ENCODE measurements at regions not wholly inside any gene's neighbourhood (a gene's known extent, or its start where the extent isn't known, plus 50 kb on each side); places are given as distances from the start of the nearest gene placed in this dataset.

DNA sequence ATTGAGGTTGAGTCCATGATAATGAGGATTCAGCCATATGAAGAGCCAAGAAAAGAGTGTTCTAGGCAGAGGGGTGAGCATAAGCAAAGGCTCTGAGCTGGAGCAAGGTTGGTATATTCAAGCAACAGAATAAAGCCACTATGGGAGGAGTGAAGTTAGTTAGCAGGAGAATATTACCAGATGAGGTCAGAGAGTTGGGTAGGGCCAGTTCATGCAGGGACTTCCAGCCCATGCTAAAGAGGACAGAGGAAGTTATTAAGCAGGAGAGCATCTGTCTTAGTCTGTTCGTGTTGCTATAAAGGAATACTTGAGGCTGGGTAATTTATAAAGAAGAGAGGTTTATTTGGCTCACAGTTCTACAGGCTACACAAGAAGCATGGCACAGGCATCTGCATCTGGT, 57.1 kb upstream of the ATG10 start:
- no peak for DNase-seq

DNA sequence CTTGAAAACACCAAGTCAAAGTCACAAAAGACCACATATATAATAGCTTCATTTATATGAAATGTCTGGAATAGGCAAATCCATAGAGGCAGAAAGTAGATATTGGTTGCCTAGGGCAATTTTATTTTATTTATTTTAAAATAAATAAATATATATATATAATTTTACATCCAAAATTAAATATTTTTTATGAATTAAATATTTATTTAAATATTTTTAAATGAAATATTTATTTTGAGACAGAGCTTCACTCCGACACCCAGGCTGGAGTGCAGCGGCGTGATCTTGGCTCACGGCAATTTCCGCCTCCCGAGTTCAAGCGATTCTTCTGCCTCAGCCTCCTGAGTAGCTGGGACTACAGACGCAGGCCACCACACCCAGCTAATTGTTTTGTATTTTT, 58.9 kb upstream of the ATG10 start:
- DNase-seq, result no peak

DNA sequence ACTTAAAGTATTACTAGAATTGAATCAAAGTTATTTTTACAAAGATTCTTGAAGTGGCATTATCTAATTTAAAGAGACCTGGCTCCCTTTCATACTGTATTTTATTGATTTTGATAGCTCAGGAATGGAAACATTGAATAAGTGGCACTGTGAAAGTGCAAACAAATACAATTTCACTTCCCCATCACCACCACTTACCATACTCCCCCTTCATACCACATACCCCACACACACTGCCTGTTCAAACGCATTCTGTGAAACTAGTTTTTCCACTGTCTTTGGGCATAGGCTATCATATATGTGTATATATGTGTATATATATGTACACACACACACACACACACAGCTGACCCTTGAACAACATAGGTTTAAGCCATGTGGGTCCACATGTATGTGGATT, 62.1 kb upstream of the ATG10 start:
- DNase-seq, result no peak

DNA sequence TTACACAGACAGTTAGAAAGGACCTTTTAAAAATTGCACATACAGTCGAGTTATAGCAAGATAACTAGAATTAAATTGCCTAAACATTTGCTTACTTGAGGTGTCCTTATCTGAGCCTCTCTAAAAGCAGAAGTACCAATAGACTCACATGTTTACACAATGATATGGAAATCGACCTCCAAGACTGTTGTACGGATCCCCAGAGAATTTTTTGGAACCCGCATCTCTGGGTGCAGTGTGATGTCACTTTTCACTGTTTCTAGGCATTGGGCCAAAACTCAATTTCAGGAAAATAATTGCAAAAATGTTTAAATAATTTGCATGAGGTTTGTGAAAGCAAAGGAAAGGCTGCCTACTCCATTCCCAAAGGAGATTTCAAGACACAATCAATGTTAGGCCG, 63.1 kb upstream of the ATG10 start:
- no peak for DNase-seq

DNA sequence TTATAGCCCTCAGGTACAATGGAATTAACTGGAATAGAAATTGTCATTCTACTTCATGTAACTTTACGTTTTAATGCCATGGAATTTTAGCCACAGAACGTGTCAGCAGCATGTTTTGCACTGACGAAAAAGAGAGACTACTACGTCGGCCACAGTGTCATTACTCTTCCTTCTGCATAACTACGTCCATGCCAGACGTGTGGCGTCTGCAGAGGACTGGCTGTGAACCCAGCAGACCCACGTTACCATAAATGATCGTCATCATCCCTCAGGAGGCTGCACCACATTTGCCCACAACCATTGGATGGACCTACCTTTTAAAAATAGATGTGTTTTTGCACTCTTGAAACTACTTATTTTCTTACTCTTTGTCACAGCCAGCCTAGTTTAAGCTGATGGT, 63.8 kb upstream of the ATG10 start:
- DNase-seq, result no peak

DNA sequence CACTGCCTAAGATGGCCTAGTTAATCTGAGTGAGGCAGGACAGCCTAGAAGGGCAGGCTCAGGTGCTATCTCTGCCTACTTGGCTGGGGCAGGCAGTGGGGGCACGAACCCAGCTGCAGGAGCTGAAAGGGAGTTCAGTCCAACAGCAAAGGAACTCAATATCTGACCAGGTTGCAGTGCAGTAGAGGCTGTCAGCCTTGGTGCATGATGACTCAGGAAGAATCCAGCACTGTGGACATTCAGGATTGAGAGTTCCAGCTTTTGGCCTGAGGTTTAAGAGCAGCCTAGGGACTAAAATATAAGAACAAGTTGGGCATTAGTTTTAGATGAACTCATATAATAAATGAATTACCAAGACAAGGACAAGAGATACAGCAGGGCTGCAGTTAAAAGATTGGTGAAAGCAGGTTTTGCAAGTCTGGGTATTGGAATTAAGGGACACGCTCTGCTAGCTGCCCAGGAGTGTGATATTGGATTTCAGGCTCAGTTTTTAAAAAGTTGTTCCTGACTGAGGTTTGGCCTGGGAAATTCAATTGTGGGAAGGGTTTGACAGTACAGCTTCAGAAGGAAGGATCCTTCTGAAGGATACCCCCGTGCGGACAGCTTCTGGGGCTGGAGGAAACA, 64.7 kb upstream of the ATG10 start:
- no peak for DNase-seq

DNA sequence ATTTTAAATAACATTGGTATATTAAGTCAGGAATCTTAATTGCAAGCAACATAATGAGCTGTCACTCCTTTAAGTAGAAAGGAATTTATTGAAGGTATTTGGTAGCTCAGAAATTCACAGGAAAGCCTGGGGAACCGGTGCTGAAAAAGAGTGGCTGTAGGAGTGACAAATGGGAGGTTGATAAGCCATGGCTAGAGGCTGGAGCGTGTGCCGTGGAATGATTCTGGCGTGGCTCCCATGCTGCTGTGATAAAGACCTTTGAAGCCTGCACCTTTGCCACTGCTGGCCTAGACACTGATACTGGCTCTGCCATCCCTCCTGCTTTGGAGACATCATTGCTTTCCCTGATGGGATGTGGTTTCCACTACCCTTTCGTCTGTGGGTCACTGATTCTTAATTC, 65.7 kb upstream of the ATG10 start:
- DNase-seq, result no peak

DNA sequence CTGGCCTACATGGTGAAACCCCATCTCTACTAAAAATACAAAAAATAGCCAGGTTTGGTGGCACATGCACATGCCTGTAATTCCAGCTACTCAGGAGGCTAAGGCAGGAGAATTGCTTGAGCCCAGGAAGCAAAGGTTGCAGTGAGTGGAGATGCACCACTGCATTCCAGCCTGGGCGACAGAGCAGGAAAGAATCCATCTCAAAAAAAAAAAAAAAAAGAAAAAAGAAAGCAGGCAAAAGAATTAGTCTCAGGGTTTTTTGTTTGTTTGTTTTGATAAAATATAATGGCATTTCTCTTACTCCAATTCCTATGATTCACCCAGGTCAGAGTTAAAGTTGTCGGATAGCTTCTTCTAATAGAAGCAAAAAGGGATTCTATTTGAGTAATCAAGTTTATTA, 67.0 kb upstream of the ATG10 start:
- no peak for DNase-seq

DNA sequence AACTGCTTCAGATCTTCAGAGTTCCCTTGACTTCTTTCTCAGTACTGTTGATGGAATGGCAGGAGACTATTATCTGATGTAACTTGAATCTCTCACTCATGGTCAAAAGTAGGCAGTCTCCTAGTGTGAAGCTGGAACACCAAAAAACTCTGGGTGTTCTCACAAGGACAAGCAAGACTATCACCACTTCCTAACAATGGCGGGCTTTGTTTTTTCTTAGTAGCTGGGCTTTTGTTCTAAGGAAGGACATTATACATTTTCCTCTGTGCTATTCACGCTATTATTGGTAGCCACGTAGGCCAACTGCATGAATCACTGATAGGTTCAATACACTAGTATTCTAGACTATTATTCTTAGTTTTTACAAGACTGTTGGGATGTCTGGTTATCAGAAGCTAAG, 67.7 kb upstream of the ATG10 start:
- no peak for DNase-seq

DNA sequence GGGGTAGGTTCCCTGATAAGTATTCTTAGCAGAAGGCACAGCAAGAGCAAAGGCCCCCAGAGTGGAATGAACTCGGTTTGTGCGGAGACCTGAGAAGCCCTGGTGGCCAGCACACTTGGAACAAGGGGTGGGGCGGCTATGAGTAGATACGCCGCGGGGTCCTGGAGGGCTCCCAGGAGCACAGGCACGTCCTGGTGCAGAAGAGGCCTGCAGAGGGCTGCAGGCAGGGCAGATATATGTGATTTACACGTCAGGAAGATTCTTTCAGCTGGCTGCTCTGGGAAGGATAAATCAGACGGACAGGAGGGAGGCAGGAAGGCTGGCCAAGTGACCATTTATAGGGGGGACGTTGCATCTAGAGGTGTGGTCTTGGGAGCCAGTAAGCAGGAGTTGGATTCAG, 70.2 kb upstream of the ATG10 start:
- no peak for DNase-seq

DNA sequence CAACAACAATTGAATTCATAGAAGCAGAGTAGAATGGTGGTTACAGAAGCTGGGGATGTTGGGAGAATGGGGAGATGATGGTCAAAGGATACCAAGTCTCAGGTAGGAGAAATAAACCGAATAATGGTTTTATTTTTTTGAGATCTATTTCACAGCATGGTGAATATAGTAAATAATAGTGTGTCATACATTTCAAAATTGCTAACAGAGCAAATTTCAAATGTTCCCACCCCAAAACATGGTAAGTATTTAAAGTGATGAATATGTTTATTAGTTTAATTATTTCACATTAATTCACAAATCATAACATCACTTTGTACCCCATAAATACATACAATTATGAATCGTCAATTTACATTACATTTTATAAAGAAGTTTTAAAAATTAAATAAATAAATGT, 72.7 kb upstream of the ATG10 start:
- DNase-seq, result no peak

DNA sequence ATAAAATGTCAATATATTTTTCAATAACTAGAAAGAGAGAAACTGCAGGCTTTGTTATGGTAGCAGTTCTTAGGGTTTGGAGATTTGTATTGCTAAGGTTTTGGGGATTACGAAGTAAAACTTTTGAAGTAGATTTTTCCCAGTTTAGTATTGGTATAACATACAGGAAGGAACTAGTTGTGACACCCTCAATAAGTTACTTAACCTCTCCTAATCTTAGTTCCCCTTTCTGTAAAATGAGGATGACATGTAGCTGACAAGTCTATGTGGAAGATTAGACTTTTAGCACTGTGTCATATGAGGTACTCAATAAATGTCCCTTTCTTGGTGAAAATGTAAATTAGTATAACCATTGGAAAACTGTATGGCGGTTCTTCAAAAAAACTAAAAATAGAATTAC, 73.4 kb upstream of the ATG10 start:
- no peak for DNase-seq

DNA sequence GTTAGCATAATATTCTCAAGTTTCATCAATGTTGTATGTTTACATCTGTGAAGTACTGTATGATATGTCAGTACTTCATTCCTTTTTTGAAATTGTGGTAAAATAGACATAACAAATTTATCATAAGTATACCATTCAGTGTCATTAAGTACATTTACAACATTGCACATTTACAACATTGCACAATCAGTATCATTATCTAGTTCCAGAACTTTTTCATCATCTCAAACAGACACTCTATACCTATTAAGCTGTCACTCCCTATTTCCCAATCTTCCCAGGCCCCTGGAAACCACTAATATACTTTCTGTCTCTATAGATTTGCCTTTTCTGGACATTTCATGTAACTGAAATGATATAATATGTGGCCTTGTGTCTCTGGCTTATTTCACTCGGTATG, 75.1 kb upstream of the ATG10 start:
- DNase-seq, result no peak

DNA sequence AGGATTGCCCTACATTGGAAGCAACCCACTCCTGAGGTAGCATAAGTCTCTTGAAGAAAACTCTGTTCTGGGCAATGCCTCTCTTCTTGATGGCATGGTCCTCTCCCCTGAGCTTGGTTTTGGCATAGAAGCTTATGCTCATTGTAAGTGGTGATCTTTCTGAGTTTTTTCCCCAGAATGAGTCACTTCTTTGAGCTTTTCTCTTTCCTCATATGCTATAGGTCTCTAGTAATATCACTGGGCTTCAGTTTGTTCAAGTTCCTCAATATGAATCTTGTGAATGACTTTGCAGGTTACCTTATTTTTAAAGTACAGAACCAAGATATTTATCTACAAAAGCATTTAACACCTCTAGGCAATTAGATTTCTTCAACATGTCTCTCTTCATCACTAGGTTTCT, 76.5 kb upstream of the ATG10 start:
- DNase-seq, result no peak

DNA sequence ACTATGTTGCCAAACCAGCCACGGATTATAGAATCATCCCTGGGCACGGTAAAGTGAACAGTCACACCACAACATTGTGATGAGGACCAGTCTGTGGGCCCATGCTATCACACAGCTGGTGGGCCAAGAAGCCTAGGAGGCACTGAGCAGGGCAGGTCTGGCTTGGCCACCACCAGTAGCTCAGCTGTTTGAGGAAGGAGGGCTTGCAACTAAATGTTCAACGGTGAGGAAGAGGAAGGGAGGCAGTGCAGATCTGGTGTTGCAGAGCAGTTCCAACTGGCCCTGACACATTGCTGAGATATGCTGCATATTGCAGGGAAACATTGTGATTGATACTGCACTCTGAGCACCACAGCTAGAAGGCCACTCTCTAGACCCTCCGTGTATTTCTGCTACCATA, 77.9 kb upstream of the ATG10 start:
- no peak for DNase-seq

DNA sequence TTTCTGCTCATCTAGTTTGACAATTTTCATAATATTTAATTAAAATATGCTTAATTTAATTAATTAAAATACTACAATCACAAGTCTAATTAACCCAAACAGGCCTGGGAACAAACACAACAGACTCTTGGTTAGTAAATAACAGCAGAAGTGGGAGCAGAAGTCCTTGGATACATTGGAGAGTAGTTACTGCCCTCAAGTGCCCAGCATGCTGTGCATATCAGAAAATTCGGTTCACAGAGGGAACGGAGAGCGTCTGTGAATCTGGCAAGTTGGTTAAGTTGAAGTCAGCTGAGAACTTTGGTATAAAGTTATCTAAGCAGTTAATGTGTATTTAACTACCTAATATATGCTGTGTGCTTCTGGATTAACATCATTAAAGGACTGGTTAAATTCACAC, 87.0 kb upstream of the ATG10 start:
- no peak for DNase-seq

DNA sequence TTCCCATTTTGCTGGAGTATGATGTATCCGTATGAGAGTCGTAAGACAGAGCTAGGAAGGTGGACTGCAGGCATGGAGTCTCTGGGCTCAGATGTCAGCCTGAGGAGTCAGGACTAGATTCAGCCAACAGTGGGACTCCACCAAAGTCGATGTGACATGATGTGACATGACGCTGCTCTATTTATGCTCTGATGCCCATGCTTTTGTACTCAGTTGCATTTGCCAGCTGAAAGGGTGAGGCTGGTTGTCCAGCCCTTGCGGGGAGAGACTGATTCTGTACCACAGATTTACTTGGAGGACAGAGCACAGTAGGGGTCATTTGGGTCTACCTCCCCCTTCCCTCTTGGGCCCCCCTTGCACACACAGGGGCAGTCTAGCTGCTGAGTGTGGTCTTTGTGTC, 88.5 kb upstream of the ATG10 start:
- DNase-seq, result no peak

DNA sequence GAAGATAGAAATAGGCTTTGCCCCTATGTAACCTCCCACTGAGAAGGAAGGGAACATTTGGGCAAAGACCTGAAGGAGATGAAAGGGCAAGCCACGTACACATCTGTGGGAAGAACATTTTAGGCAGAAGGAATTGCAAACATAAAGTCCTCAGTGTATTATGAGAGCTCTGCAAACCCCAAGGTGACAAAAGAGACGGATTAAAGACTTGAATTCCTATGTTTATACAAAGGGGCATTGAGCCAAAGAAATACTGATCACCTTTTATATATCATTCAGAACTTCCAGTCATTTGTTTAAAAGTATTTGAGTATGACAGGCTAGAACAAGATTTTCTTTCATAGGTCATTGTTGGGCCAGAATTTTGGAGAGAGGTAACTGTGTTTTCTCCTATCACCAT, 90.2 kb upstream of the ATG10 start:
- no peak for DNase-seq

DNA sequence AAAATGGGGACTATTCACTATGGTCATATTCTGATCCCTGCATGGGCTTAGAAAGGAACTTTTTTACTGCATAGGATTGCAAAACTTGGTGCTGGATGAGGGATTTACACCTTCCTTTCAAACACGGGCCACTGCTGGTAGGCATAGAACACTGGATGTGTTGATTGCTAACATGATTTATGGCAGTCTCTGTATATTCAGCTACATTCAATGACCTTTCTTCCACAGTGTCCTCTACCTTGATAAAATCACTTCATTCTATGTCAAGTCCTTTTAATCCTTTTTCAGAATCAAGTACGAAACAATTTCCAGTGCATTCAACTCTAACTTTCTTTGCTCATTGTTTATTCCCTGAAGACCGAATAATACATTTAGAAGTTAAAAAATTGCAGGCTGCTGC, 91.9 kb upstream of the ATG10 start:
- DNase-seq, result no peak

DNA sequence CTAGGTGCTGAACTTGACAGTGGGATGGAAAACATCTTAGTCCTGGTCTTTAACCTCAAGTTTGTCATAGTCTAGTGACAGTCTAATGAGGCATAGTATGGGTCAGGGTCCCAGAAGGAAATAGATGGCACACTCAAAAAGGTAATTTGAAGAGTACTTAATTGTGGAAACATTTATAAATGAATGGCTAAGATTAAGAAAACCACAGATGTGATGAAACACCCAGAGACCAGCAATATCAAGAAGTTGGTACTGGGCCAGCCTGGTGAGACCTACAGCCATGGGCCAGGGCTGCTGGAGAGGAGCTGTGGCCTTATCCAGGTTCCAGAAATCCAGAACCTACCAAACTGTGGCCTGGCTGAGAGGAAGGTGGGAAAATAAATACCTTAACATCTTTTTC, 93.5 kb upstream of the ATG10 start:
- no peak for DNase-seq

DNA sequence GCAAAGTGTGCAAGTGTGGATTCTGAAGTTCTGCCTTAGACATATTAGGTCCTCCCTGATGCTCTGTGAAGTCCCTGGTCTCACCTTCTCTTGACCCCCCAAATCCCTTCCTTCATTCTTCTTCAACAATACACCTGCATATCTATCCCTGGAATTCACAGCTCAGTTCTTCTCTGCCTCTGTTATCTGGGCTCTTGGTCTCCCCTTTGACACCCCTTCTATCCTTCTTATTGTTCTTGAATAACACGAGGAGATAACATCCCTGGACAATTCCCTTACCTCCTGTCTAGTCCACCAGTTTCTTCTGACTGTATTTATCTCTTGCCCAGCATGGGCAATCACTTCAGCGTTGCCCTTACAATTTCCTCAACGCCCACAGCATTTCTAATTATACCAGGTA, 104.8 kb upstream of the ATG10 start:
- no peak for DNase-seq

DNA sequence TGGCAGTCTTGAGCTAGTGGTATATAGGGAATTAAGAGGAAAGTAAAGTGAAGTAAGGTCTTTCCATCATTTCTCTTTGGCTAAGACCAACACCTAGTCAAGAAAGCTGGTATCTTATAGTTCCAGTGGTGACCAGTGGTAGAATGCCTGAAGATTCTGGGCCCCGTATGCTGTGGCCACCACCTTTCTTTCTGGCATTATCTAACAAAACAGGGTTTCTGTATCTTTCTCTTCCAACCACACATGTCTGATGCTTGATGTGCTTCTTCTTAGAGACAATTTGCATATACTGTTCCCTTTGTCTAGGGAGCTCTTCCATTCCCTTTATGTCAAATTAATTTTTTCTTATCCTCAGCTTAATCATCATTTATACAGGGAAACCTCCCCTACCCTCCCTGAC, 109.9 kb upstream of the SSBP2 start:
- DNase-seq, result no peak

DNA sequence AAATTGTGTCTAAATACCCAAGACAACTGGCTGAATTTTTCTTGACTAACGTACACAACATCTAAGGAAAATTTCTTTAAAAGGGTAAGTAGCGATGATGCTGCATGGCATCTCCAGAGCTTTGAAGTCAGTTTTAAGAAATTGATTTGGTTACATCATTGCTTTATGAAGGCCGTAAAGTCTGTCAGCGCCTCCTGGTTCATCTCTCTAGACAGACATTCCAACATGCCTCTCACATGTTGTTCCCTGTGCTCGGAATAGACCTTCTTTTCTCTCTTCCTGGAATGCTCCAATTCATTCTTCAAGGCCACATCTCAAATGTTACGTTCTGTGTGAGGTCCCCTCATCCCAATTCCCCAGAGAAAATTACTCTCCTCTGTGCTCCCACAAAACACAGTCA, 108.7 kb upstream of the SSBP2 start:
- DNase-seq, result no peak

DNA sequence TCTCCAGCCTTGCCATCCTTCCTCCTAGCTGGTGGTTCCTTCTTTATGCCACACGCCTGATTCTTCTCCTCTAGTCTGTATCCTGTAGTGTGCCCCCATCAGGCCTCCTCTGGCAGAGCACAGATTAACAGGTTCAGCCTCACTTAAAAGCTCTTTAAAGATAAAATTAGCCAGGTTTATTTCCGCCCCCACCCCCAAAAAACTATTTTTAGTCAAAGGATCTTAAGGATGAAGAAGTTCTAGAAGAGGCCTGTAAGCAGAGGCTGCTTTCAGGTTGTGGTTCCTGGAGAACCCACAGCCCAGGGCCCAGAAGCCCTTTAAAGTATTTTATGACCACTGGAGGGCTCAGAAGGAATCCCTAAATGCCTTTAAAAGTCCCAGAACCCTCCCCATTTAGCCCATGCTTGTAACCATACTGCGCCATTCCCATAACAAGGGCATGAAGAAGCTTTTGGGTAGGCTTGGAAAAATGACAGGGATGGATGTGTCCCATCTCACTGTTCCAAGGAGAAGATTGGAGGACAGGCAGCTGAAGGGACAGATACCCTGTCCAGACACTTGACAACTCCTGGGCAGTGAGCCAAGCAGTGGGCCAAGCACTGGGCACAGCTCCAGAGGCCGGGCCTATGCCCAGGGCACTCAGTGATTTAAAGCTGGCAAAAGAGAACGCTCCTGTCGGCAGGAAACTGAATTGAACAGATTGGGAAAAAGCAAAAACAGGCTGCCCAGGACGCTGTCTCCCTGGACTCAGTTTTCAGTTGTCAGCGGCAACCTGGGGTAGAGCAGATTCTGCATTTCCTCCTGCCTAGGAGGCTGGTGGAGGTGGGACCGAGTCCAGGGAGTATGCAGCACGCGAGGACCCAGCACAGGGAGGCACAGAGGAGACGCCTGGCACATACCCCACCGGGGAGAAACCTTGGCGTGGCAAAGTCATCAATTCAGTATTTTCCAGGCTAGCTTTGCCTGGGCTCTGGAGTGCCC, 106.3 kb upstream of the SSBP2 start:
- DNase-seq, result peak; percentile 30

DNA sequence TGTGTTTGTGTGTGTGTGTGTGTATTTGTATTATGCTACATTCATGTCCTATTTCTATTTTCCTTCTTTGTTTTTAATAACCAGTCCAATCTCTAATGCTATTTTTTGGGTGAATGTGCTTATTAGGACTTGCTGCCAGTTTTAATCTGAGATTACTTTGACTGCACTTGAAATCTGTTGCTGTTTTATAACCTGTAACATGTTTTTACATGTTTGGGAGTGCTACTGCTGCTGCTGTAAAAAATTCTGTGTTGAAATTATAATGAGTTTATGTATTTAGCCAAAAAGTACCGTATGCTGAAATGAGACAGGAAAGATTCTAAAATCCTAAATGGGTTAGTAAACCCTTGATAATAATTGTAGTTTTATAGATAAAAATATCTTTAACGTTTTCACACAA, 104.7 kb upstream of the SSBP2 start:
- DNase-seq, result no peak
